Adrenal gland (tissue), 9 donors: ENCODE measurements at regions not wholly inside any gene's neighbourhood (a gene's known extent, or its start where the extent isn't known, plus 50 kb on each side); places are given as distances from the start of the nearest gene placed in this dataset.

ENCODE experiments used
- DNase-seq, 7 donors: peaks; one replicate each; pipeline ENCODE4 v3.0.0-alpha.2; 2019 to 2020
- H3K27ac ChIP-seq, 5 donors: fragments of 200-600 bp; sonication (generic) in 4 of 5; 1 replicate in 3 of 5; 2 replicates in 2 of 5; pipeline versions ENCODE4 v1.5.1 to v1.8.0; 2016 to 2020; ENCODE audit warnings: mild to moderate bottlenecking in 1 of 5
- H3K27me3 ChIP-seq: fragments of 200-600 bp; 2 replicates; pipeline ENCODE4 v1.8.0; 2021
- H3K36me3 ChIP-seq, 2 donors: fragments of 200-600 bp; replicated peaks in 1 of 2; 1 replicate in 1 of 2; 2 replicates in 1 of 2; pipeline versions ENCODE4 v1.5.1 to v1.8.0; 2018 to 2022
- H3K4me1 ChIP-seq, 2 donors: fragments of 200-600 bp; replicated peaks in 1 of 2; 1 replicate in 1 of 2; 2 replicates in 1 of 2; pipeline versions ENCODE4 v1.5.1 to v1.8.0; 2018 to 2021
- H3K4me3 ChIP-seq, 4 donors: fragments of 200-600 bp; sonication (generic) in 3 of 4; one replicate each; pipeline ENCODE4 v1.5.1; 2016 to 2018
- H3K9me3 ChIP-seq, 3 donors: fragments of 200-600 bp; sonication (generic) in 1 of 3; replicated peaks in 1 of 3; 1 replicate in 2 of 3; 2 replicates in 1 of 3; pipeline versions ENCODE4 v1.5.1 to v1.8.0; 2016 to 2021
- POLR2A ChIP-seq, 2 donors: fragments of 450-650 bp; IDR thresholded peaks; one replicate each; pipeline ENCODE4 v1.6.1; 2017; ENCODE audit warnings: antibody characterized with exemption in 2 of 2, mild to moderate bottlenecking in 2 of 2, moderate library complexity in 1 of 2
- WGBS, 4 donors: extraction: QIAGEN DNeasy Blood & Tissue Kit in 2 of 4; methylation state at CpG; one replicate each; pipeline versions ENCODE4 v1.1.5 to v1.1.7; 2013 to 2017; 5-methylcytosine and 5-hydroxymethylcytosine counted together
- intact Hi-C, 2 donors: fragments of 100-400 bp; cut with DNase I; formaldehyde crosslinking; loops; one replicate each; pipeline versions ENCODE4 v1.14.1 to v1.15.0; 2022 to 2023
- TF ChIP-seq, protein P1 (sequence below), 6 experiments: fragments of 450-650 bp in 4 of 6; fragments of 200-600 bp in 2 of 6; sonication (generic) in 1 of 6; IDR thresholded peaks; 1 replicate in 5 of 6; 2 replicates in 1 of 6; pipeline versions ENCODE4 v1.5.1 to v1.8.0; 2016 to 2021; ENCODE audit warnings: antibody characterized with exemption in 6 of 6, mild to moderate bottlenecking in 2 of 6, moderate library complexity in 1 of 6
- donor health status: healthy with polysubstance abuse.
- donor health status: Bipolar disorder and iron deficiency.
- donor health status: DM: yes; HTN: yes; CAD: no.
- donor health status: DM: no; HTN: no; CAD: no.
- donor health status: DM: no; HTN: no; CAD: no.

DNA sequence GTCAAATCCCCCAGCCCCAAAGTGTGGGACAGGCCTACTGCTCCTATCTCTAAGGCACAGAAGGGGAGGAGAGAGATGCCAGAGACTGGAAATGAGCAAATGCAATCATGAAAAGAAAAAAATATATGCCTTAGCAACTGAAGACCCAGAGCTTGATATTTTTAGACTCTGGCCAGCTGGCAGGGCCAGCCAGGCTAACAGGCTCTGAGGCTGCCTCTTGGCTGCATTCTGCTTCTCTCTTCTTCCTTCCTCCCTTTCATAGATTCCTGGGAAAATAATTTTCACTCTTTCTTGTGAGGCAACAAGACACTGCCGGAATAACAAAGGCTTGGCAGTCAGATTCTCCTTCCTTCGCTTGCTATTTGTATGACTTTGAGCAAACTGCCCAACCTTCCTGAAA, 209.1 kb downstream of the RAD51AP2 start:
- no peak for DNase-seq
- H3K9me3 ChIP-seq: no peaks in the 10 kb centered on the region
- intact Hi-C loops: loop anchor here (5.0 kb wide), 2 partner anchors 532 to 537 kb away; no protein-coding TSS in a partner anchor
- no peaks in the 10 kb centered on the region for H3K27me3 ChIP-seq
- no peaks in the 10 kb centered on the region for H3K4me1 ChIP-seq
- H3K36me3 ChIP-seq: no peaks in the 10 kb centered on the region
- H3K4me3 ChIP-seq: no peak overlapping the region
- TF ChIP-seq, protein P1, sequence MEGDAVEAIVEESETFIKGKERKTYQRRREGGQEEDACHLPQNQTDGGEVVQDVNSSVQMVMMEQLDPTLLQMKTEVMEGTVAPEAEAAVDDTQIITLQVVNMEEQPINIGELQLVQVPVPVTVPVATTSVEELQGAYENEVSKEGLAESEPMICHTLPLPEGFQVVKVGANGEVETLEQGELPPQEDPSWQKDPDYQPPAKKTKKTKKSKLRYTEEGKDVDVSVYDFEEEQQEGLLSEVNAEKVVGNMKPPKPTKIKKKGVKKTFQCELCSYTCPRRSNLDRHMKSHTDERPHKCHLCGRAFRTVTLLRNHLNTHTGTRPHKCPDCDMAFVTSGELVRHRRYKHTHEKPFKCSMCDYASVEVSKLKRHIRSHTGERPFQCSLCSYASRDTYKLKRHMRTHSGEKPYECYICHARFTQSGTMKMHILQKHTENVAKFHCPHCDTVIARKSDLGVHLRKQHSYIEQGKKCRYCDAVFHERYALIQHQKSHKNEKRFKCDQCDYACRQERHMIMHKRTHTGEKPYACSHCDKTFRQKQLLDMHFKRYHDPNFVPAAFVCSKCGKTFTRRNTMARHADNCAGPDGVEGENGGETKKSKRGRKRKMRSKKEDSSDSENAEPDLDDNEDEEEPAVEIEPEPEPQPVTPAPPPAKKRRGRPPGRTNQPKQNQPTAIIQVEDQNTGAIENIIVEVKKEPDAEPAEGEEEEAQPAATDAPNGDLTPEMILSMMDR (IDR thresholded peaks at IDR 0.05): no peak
- no peak for TF ChIP-seq POLR2A (IDR thresholded peaks at IDR 0.05)
- WGBS, 4 donors: 79 to 90% (median 85%) methylated on average over 2 of the region's 2 CpGs
- H3K27ac ChIP-seq: no peak overlapping the region

DNA sequence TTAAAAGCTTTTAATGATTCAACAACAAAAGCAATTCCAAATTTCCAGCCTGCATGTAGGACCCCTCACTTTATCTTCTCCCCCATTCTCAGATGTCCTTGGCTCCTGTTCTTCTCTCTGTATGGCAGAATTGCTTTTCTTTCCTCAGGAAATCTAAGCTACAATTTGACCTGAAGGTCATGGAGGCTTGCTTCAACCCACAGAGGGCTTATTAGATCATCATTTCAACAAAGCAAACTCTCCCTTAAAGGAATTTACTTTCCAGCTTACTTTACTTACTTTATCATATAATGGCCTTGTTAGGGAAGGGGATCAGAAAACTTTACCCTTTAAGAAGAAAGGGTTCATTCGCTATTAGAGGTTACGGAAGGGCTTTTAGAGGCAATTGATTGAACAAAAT, 211.5 kb downstream of the RAD51AP2 start:
- Histone ChIP-seq H3K4me1 (no peaks in the 10 kb centered on the region), H3K4me3 (no peak overlapping the region), H3K27ac (no peak overlapping the region), H3K9me3 (no peaks in the 10 kb centered on the region), H3K27me3 (no peaks in the 10 kb centered on the region), H3K36me3 (no peaks in the 10 kb centered on the region)
- TF ChIP-seq POLR2A (IDR thresholded peaks at IDR 0.05): no peak
- TF ChIP-seq, protein P1 (IDR thresholded peaks at IDR 0.05): no peak
- DNase-seq: no peak
- intact Hi-C loops: loop anchor here (5.0 kb wide), 2 partner anchors 529 to 534 kb away; no protein-coding TSS in a partner anchor
- WGBS, 4 donors: 82 to 94% (median 93%) methylated on average over 2 of the region's 2 CpGs

DNA sequence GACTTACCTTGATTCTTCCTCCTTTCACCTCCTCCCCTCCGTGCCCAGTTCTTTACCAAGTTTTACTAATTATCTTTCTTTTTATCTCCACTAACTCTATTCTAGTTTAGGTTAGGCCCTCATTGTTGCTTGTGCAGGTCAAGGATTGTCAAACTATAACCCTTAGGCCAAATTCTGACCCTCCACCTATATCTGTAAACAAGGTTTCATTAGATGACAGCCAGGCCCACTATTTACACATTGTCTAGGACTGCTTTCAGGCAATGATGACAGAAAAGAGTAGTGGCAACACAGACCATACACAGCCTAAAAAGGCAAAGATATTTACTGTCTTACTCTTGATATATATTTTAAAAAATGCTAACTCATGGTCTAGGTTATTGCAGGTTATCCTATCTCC, 212.0 kb downstream of the RAD51AP2 start:
- intact Hi-C loops: loop anchor here (5.0 kb wide), 2 partner anchors 529 to 534 kb away; no protein-coding TSS in a partner anchor
- H3K27ac ChIP-seq: no peak overlapping the region
- no peak overlapping the region for H3K4me3 ChIP-seq
- no peak for TF ChIP-seq POLR2A (IDR thresholded peaks at IDR 0.05)
- H3K36me3 ChIP-seq: no peaks in the 10 kb centered on the region
- H3K4me1 ChIP-seq: no peaks in the 10 kb centered on the region
- 90 to 95% (median 95%) methylated on average over 1 of the region's 1 CpG for WGBS, 4 donors
- no peak for DNase-seq
- no peaks in the 10 kb centered on the region for H3K27me3 ChIP-seq
- no peaks in the 10 kb centered on the region for H3K9me3 ChIP-seq

DNA sequence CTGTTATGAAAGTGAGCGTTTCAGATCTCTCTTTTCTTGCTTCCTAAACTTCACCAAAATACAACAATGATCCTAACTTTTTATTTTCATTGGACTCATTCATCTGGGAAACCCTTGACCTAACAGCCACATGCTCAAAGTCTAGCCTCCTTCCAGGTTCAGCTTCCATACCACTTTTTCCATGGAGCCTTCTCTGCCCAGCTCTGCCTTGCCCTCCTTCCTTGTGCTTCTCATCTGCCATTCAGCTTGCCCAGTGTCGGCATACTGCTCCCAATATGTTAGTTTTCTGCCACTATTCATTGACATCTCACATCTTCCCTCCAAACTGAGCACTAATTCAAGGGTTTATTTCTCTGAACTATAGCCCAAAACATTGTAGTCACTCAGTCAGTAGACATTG, 214.7 kb downstream of the RAD51AP2 start:
- intact Hi-C loops: no loop called here

DNA sequence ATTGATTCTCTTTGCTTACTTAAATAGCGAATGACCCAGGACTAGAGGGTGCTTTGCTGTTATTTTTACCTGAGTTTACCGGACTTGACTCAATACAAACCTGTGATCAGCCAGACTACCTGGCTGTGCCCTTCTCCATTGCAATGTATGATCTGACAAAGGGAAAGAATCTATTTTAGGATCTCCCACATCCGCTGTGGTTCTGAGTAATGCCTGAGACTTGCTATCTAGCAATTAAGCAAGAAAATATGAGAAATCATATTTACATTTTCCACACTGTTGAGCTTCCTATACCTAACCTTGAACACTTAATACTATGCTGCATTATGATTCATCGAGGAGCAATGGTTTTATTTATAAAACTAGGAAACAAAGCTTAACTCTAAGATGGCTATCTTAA, 215.2 kb downstream of the RAD51AP2 start:
- 61 to 81% (median 74%) methylated on average over 4 of the region's 4 CpGs for whole genome bisulfite sequencing, 4 donors
- Histone ChIP-seq H3K36me3 (no peaks in the 10 kb centered on the region), H3K27me3 (no peaks in the 10 kb centered on the region), H3K4me1 (no peaks in the 10 kb centered on the region), H3K4me3 (no peak overlapping the region), H3K27ac (no peak overlapping the region), H3K9me3 (no peaks in the 10 kb centered on the region)
- DNase-seq: no peak
- TF ChIP-seq, protein P1 (IDR thresholded peaks at IDR 0.05): no peak
- no peak for TF ChIP-seq POLR2A (IDR thresholded peaks at IDR 0.05)
- intact Hi-C loops: no loop called here

More for the DNA sequence above, 214.7 kb downstream of the RAD51AP2 start:
- no peaks in the 10 kb centered on the region for H3K9me3 ChIP-seq
- no peak for DNase-seq
- H3K4me3 ChIP-seq: no peak overlapping the region
- TF ChIP-seq, protein P1 (IDR thresholded peaks at IDR 0.05): no peak
- TF ChIP-seq POLR2A (IDR thresholded peaks at IDR 0.05): no peak
- WGBS, 4 donors: 43 to 51% (median 45%) methylated on average over 2 of the region's 2 CpGs
- H3K4me1 ChIP-seq: no peaks in the 10 kb centered on the region
- no peaks in the 10 kb centered on the region for H3K36me3 ChIP-seq
- H3K27ac ChIP-seq: no peak overlapping the region
- H3K27me3 ChIP-seq: no peaks in the 10 kb centered on the region
